CD14-positive monocyte (primary cell): ENCODE measurements at regions not wholly inside any gene's neighbourhood (a gene's known extent, or its start where the extent isn't known, plus 50 kb on each side); places are given as distances from the start of the nearest gene placed in this dataset.

Experiments used
- DNase-seq, 3 donors: peaks; one replicate each; pipeline ENCODE4 v3.0.0-alpha.2; 2011 to 2022
- H2AFZ ChIP-seq: 2 replicates; pipeline ENCODE4 v1.6.0; 2012; ENCODE audit warnings: mild to moderate bottlenecking, low read depth, low read length, inconsistent platforms; ENCODE audit not compliant: insufficient read depth, poor library complexity, severe bottlenecking
- H3K27ac ChIP-seq, 2 donors: 1 replicate in 1 of 2; 2 replicates in 1 of 2; pipeline ENCODE4 v1.5.1; 2012 to 2013; ENCODE audit warnings: low read length in 2 of 2, control low read depth in 1 of 2, inconsistent platforms in 1 of 2, low read depth in 1 of 2, mild to moderate bottlenecking in 1 of 2
- H3K27me3 ChIP-seq, 2 donors: one replicate each; pipeline versions ENCODE4 v1.6.0 to v1.6.1; 2011 to 2013; ENCODE audit warnings: low read length in 2 of 2; ENCODE audit not compliant: control insufficient read depth in 2 of 2, insufficient read depth in 2 of 2
- H3K36me3 ChIP-seq, 2 donors: replicated peaks in 1 of 2; 1 replicate in 1 of 2; 2 replicates in 1 of 2; pipeline versions ENCODE4 v1.5.1 to v1.6.1; 2012 to 2013; ENCODE audit warnings: low read length in 2 of 2, control low read depth in 1 of 2, inconsistent platforms in 1 of 2, mild to moderate bottlenecking in 1 of 2; ENCODE audit not compliant: insufficient read depth in 2 of 2, control insufficient read depth in 1 of 2
- H3K4me1 ChIP-seq, 2 donors: 1 replicate in 1 of 2; 2 replicates in 1 of 2; pipeline versions ENCODE4 v1.5.1 to v1.6.1; 2012 to 2013; ENCODE audit warnings: low read length in 2 of 2, control low read depth in 1 of 2, inconsistent platforms in 1 of 2, mild to moderate bottlenecking in 1 of 2, moderate library complexity in 1 of 2; ENCODE audit not compliant: insufficient read depth in 2 of 2, control insufficient read depth in 1 of 2
- H3K4me2 ChIP-seq: replicated peaks from 2 replicates; pipeline ENCODE3; 2012; ENCODE audit warnings: low read length, moderate library complexity, mild to moderate bottlenecking; ENCODE audit not compliant: poor library complexity, severe bottlenecking; ENCODE audit errors: extremely low read depth
- H3K4me3 ChIP-seq, 3 experiments: fragments of 200-600 bp in 1 of 3; sonication (generic) in 1 of 3; replicated peaks in 1 of 3; 1 replicate in 2 of 3; 2 replicates in 1 of 3; pipeline ENCODE4 v1.5.1; 2011 to 2013; ENCODE audit warnings: low read length in 3 of 3, mild to moderate bottlenecking in 3 of 3, control low read depth in 2 of 3, low read depth in 2 of 3, inconsistent platforms in 1 of 3, moderate library complexity in 1 of 3
- H3K79me2 ChIP-seq: 2 replicates; pipeline ENCODE4 v1.6.0; 2012; ENCODE audit warnings: mild to moderate bottlenecking, control low read depth, inconsistent platforms, low read length, moderate library complexity; ENCODE audit not compliant: insufficient read depth
- H3K9ac ChIP-seq: 2 replicates; pipeline ENCODE4 v1.6.0; 2017; ENCODE audit warnings: low read length, mild to moderate bottlenecking; ENCODE audit not compliant: insufficient read depth, poor library complexity, severe bottlenecking
- H3K9me3 ChIP-seq, 2 donors: replicated peaks in 1 of 2; 1 replicate in 1 of 2; 2 replicates in 1 of 2; pipeline versions ENCODE4 v1.5.1 to v1.6.1; 2012 to 2013; ENCODE audit warnings: low read length in 2 of 2, control low read depth in 1 of 2; ENCODE audit not compliant: control insufficient read depth in 1 of 2, insufficient read depth in 1 of 2
- H4K20me1 ChIP-seq: 2 replicates; pipeline ENCODE4 v1.6.0; 2012; ENCODE audit warnings: mild to moderate bottlenecking, low read length, control low read depth, moderate library complexity; ENCODE audit not compliant: insufficient read depth
- H3K27ac Mint-ChIP-seq, 7 donors: one replicate each; pipeline ENCODE4 v1.8.0; 2020; ENCODE audit warnings: mild to moderate bottlenecking in 7 of 7, mixed read lengths in 7 of 7, moderate library complexity in 6 of 7, inconsistent platforms in 2 of 7
- H3K27me3 Mint-ChIP-seq, 3 donors: one replicate each; pipeline ENCODE4 v1.8.0; 2021 to 2022; ENCODE audit warnings: low read depth in 3 of 3, mild to moderate bottlenecking in 3 of 3, mixed read lengths in 3 of 3, moderate library complexity in 3 of 3, inconsistent platforms in 1 of 3
- H3K36me3 Mint-ChIP-seq, 2 donors: one replicate each; pipeline ENCODE4 v1.8.0; 2020; ENCODE audit warnings: mixed read lengths in 2 of 2, inconsistent platforms in 1 of 2, mild to moderate bottlenecking in 1 of 2
- H3K4me1 Mint-ChIP-seq: one replicate; pipeline ENCODE4 v1.8.0; 2020; ENCODE audit warnings: mild to moderate bottlenecking, mixed read lengths
- H3K4me3 Mint-ChIP-seq, 2 donors: one replicate each; pipeline ENCODE4 v1.8.0; 2020; ENCODE audit warnings: mild to moderate bottlenecking in 2 of 2, mixed read lengths in 2 of 2, moderate library complexity in 1 of 2
- H3K9me3 Mint-ChIP-seq, 7 donors: one replicate each; pipeline ENCODE4 v1.8.0; 2020 to 2022; ENCODE audit warnings: mixed read lengths in 7 of 7, mild to moderate bottlenecking in 6 of 7, moderate library complexity in 6 of 7, inconsistent platforms in 2 of 7
- CTCF ChIP-seq: fragments of 200-600 bp; IDR thresholded peaks from one replicate; pipeline ENCODE4 v1.8.0; 2022; ENCODE audit warnings: antibody characterized with exemption, mild to moderate bottlenecking
- WGBS: methylation state at CpG from one replicate; pipeline ENCODE4 v1.1.5; 2013; ENCODE audit warnings: missing lambda C conversion rate; ENCODE audit not compliant: insufficient coverage; 5-methylcytosine and 5-hydroxymethylcytosine counted together
- intact Hi-C, 2 donors: fragments of 100-400 bp; cut with micrococcal nuclease; formaldehyde crosslinking; loops; one replicate each; pipeline versions ENCODE4 v1.15.0 to v1.15.1; 2023

GRCh38 chr1:241424480-241424971 is 67.5 kb upstream of the RGS7 start:
- H3K36me3 ChIP-seq = no peaks in the 10 kb centered on the region
- H3K27ac Mint-ChIP-seq = no peak overlapping the region
- intact Hi-C loops = no loop called here
- peaks cover 35 to 54% (median 36%) of the 10 kb centered on the region in 3 donors for H3K27me3 Mint-ChIP-seq
- H4K20me1 ChIP-seq = no peaks in the 10 kb centered on the region
- peaks cover 0 to 5% of the 10 kb centered on the region in 2 donors for H3K9me3 ChIP-seq
- no peaks in the 10 kb centered on the region for H3K4me1 Mint-ChIP-seq
- H3K4me3 ChIP-seq = peak overlapping the region in 1 of 3 experiments; percentile 54
- peak overlapping the region; percentile 61 for H3K4me2 ChIP-seq
- H3K9me3 Mint-ChIP-seq = peaks cover 0 to 7% (median 2%) of the 10 kb centered on the region in 7 donors
- H2AFZ ChIP-seq = peak overlapping the region; percentile 58
- no peak for TF ChIP-seq CTCF
- H3K79me2 ChIP-seq = no peaks in the 10 kb centered on the region
- WGBS = 37% methylated on average over 17 of the region's 21 CpGs
- peak overlapping the region in 1 of 2 donors; percentile 64 for H3K4me3 Mint-ChIP-seq
- H3K27me3 ChIP-seq = peaks cover 22 to 41% of the 10 kb centered on the region in 2 donors
- H3K27ac ChIP-seq = no peak overlapping the region
- no peak for DNase-seq
- no peak overlapping the region for H3K9ac ChIP-seq
- H3K4me1 ChIP-seq = peaks cover 8% of the 10 kb centered on the region in 2 donors
- peaks cover 0 to 2% of the 10 kb centered on the region in 2 donors for H3K36me3 Mint-ChIP-seq

DNA sequence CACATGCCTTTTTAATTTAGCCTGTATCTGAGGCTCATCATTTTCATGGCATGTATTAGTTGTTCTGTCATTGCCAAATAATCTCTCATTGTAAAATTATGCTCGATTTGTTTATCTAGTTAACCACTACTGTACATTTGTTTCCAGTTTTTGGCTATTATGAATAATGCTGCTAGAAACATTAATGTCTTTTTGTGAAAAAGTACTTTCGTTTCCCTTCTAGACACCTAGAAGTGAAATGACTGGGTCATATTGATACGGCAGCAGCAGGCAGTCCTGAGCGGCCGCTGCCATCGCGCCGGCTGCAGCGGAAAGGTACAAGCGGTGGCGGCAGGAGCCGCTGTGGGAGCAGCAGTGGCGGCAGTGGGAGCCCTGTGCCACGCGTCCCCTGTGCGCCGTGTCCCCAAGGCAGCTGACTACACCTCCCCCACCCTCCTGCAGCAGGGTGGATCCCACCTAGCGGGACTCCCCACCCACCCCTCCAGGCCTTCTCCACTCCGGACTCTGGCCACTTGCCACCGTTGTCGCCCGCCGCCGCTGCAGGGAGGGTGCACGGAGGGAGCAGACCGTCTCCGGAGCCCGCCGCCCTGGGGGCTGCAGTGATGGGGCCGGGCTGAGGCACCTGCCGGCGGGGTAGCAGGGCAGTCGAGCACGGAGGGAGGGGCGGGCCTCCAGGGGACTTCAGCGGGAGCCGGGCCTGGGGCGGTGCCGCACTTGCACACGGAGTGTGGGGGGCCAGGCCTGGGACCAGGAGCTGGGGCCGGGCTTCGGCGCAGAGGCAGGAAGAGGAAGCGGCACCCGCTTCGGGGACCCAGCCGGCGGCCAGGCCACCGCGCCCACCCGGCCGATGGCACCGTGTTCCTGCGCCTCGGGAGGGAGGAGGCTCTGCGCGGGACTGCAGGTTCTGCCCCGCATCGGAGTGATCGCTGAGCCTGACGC is 66.8 kb upstream of the RGS7 start:
- Histone ChIP-seq H3K9me3 (peaks cover 0 to 5% of the 10 kb centered on the region in 2 donors), H3K27ac (no peak overlapping the region), H2AFZ (peak overlapping the region; percentile 58), H3K9ac (no peak overlapping the region), H3K4me2 (peak overlapping the region; percentile 61), H3K4me3 (peak overlapping the region in 1 of 3 experiments; percentile 54), H3K4me1 (peaks cover 8% of the 10 kb centered on the region in 2 donors), H3K36me3 (no peaks in the 10 kb centered on the region), H3K27me3 (peaks cover 22 to 41% of the 10 kb centered on the region in 2 donors), H4K20me1 (no peaks in the 10 kb centered on the region), H3K79me2 (no peaks in the 10 kb centered on the region)
- peaks cover 0 to 7% (median 2%) of the 10 kb centered on the region in 7 donors for H3K9me3 Mint-ChIP-seq
- no peak for TF ChIP-seq CTCF
- no peak for DNase-seq
- H3K27me3 Mint-ChIP-seq = peaks cover 35 to 53% (median 36%) of the 10 kb centered on the region in 3 donors
- peak overlapping the region; percentile 35 to 64 for H3K4me3 Mint-ChIP-seq
- intact Hi-C loops = no loop called here
- no peak overlapping the region for H3K27ac Mint-ChIP-seq
- H3K4me1 Mint-ChIP-seq = no peaks in the 10 kb centered on the region
- H3K36me3 Mint-ChIP-seq = peaks cover 0 to 2% of the 10 kb centered on the region in 2 donors
- WGBS = under 1% methylated on average over 55 of the region's 61 CpGs
